ENCODE measurements at regions not wholly inside any gene's neighbourhood (a gene's known extent, or its start where the extent isn't known, plus 50 kb on each side); places are given as distances from the start of the nearest gene placed in this dataset.
"Not testable (repeated sequence)": the region's sequence is repeated elsewhere in the genome, so short reads cannot be mapped to it uniquely, and the experiment has no call there.

DNA sequence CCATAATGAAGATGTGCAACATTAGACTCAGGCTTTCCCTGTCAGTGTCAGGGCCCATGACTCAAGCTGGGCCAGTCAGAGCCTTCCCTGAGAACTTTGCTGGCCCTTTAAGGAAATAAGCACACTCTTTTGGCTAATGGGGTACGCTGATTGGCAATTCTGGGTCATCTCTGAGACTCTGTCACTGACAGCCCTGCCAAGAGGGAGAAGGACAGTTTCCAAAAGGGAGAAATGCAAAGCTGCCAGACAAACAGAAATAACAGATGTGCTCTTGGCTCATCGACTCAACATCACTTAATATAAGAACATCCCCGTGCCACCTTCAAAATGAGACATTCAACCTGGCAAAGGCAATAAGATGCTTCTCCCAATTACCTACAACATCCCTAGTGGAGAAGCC, 491.9 kb upstream of the PROK2 start:
- DNase-seq (ENCODE audit: low spot score) = no peak

DNA sequence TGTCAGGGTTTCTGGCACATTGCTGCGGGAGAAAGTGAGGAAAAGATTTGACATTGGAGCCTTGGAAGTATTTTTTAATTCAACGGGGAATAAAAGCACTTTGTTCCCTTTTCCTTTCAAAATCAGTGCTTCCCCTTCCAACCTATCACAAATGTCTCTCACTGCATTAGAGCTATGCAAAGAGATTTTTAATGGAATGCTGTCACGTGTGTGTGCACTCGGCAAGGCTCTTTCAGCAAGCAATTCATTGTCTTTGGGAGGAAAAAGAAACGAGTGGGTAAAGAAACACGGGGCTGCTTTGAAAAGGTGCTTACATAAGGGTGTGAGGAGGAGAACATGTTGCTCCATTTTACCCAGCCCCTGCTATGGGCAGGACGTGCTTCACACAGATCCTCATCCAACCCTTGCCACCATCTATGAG, 490.4 kb upstream of the PROK2 start:
- no peak for DNase-seq (ENCODE audit: low spot score)

- no peak for DNase-seq (ENCODE audit: low spot score)
Measured at GRCh38 chr3:72274493-72275330, 489.8 kb upstream of the PROK2 start.

DNA sequence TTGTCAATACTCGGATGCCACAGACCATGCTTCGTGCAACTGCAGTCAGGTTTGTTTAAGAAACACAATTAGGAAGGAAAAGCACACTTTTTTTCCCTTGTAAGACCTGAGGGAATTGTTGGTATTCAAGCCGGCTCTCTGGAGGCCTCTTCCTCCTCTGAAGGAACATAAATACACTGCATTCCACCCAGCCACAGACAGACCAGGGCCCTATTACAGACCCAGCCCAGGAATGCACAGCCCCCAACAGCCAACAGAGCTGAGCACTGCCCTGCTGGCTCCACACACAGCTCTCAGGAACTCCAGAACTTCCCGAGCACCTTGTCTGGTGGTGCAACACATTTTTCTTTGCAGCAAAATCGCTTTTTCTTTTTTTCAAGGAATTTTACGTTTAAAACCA, 488.7 kb upstream of the PROK2 start:
- no peak for DNase-seq (ENCODE audit: low spot score)

DNA sequence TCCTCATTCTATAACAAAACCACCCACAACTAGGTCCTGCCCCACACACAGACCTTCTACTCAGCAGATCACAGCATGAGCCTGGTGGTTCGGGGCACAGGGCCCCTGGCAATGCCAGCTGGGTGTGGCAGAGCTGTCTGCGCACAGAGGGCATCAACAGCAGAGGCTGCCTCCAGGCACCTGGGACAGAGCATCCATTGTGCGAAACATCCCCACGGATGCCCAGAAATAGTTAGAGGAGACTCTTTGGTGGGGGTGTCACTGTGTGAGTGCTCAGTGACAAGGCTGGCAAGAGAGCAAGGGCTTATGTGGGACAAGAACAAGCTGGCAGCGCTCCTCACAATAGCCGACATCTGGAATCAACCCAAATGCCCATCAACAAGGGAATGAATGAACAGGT, 487.4 kb upstream of the PROK2 start:
- DNase-seq (ENCODE audit: low spot score) = no peak

GRCh38 chr3:72271923-72272322, 487.0 kb upstream of the PROK2 start:
- no peak for DNase-seq (ENCODE audit: low spot score)

DNA sequence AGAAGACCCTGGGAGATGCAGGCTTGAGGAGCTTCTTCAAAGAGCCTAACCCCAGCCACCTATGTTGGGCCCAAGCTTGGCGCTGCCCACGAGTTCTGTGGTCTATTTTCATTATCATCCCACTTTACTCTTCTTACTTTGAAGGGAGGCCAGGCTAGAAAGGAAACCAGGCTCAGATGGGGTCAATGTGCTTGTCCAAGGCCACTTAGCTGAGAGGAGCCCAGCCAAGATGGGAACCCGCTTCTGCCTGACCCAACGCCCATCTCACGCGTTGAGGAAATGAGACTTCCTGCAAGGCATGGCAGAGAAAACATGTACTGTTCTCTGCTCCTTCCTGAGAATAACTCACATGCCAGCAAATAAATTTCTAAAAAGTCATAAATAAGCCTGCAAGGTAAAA, 486.3 kb upstream of the PROK2 start:
- no peak for DNase-seq (ENCODE audit: low spot score)

DNA sequence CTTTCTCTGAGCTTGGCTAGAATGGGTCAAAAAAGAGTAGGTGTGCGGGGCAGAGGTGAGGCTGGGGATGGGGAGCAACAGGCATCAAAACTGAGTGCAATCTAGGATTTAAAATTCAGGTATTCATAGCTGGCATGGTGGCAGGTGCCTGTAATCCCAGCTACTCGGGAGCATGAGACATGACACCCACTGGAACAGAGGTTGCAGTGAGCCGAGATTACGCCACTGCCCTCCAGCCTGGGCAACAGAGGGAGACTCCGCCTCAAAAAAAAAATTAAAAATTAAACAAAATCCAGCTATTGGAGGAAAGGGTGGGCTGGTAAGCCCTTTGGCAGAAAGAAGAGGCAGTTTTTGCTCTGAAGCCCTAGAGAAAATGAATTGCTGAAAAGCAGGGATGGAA, 485.8 kb upstream of the PROK2 start:
- no peak for DNase-seq (ENCODE audit: low spot score)

GRCh38 chr3:72270072-72270681, 485.2 kb upstream of the PROK2 start:
- peak; percentile 31 for DNase-seq (ENCODE audit: low spot score)

GRCh38 chr3:72269475-72269874, 484.5 kb upstream of the PROK2 start:
- DNase-seq (ENCODE audit: low spot score) = no peak

GRCh38 chr3:72266921-72267524, 482.1 kb upstream of the PROK2 start:
- DNase-seq (ENCODE audit: low spot score) = not testable (repeated sequence)

DNA sequence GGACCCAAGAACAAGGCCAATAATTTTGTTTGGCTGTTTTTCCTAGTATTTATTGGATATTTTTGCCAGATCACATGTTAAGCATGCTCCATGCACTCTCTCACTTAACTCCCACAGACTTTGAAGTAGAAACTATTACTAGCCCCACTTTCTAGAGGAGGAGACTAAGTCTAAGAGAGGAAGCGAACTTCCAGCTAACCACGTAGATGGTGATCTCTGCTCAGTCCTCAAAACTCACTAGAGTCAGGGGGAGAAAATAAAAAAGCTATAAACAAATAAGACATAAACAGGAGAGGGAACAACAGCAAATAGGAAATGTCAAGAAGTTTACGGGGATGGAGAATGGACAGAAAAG, 481.0 kb upstream of the PROK2 start:
- DNase-seq (ENCODE audit: low spot score) = no peak

- no peak for DNase-seq (ENCODE audit: low spot score)
Measured at GRCh38 chr3:72265256-72266015, 480.5 kb upstream of the PROK2 start.

GRCh38 chr3:72263223-72263990, 478.5 kb upstream of the PROK2 start:
- DNase-seq (ENCODE audit: low spot score) = no peak

DNA sequence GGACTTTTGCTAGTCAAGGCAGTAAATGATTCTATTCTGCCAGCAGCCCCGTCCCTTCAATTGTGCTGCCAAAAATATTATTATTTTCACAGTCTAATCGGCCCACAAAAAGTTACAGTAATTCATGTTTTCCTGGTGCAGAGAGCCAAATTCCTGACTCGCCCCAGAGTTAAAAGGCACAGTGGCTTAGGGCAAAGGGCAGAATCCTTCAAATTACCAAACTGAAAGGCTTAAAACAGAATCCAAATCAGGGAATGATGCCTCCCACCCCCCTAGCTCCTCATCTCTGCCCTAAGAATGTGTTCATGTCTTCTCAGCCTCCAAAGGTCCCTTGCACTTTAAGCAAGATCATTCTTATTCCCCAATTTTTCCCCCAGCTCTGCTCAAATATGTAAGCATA, 477.8 kb upstream of the PROK2 start:
- DNase-seq (ENCODE audit: low spot score) = no peak

- DNase-seq (ENCODE audit: low spot score) = no peak
Measured at GRCh38 chr3:72261566-72262564, 476.9 kb upstream of the PROK2 start.

DNA sequence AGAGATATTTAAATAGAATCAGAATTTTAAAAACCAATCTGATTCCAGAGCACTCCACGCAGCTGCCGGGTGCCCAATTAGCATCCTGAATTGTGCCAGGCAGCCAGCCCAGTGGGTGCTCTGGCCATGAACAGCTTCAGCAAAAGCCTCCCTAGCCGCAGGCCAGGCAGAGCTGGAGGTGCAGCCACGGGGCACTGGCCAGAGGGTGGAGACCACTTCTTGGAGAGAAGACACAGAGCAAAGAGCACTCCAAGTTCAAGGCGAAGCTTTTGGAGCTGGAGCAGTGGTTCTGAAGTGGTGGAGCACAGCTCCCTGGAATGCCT, 475.6 kb upstream of the PROK2 start:
- no peak for DNase-seq (ENCODE audit: low spot score)

DNA sequence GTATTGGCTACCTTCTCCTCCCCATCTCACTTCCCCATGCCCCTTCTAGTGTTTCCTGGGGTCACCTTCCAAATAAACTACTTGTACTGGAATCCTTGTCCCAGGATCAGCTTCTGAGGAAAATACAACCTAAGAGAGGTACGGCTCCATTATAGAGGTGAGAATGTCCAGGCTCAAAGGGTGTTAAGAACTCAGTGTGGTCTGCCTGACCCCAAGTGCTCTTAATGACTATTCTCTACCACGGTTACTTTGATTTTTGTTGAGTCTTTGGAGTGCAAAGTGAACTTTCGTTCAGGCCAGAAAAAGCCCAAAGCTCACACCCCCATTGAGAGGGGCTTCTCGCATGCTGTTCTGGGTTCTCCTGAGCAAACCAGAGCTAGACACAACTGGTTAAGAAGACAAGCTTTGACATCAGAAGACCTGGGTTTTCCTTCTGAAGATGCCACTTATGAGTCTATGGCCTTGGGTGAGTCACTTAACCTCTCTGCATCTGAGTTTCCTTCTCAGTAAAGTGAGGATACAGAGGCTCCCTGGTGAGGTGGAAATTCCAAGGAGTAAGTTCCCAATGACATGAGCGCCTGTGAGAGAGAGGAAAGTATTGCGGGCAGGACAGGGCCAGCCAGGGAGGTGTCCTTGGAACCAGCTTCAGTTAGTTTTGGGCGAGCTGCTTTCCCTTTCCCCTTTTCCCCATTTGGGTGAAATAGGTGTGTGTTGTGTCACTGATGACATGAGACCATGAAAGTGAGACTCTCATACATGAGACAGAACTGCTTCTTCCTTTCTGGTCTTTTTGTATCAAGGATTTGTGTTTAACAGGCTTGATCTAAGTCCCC, 475.0 kb upstream of the PROK2 start:
- DNase-seq (ENCODE audit: low spot score) = no peak

DNA sequence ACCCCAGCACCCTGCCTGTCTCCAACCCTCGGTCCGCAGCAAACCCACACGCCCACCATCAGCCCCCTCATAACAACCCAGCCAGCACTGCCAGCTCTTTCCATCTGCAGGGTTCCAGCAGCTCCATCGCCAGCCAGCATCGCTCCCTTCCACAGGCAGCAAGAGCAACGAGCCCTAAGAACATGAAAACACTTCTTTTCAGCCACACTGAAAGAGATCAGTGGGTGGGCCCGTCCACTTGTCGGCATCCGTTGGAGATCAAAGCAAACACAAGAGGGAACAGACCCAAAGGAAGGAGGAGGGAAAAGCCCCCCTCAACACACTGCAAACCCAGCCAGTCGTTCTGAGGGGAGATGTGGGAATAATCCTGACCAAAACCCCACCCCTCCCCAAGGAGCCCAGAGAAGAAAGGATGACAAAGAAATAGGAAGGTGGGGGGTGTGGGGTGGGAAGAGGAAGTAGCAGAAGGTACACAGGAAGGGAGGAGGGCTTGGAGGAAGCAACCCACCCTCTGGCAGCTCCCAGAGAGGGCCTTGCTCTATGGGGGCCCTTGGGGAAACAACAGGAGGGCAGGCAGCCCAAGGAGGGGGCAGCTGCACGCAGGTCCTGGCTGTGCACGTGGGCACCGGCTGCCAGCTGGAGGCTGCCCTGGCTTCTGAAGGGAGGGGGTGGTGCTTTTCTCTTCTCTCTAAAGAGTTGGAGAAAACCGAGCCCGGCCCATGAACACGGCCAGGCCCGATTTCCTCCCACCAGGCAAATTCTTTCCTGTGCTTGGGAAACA, 473.6 kb upstream of the PROK2 start:
- no peak for DNase-seq (ENCODE audit: low spot score)

All from HuH-7.5 (cell line).